ENCODE measurements at regions not wholly inside any gene's neighbourhood (a gene's known extent, or its start where the extent isn't known, plus 50 kb on each side); places are given as distances from the start of the nearest gene placed in this dataset.
"Not testable (repeated sequence)": the region's sequence is repeated elsewhere in the genome, so short reads cannot be mapped to it uniquely, and the experiment has no call there.

DNA sequence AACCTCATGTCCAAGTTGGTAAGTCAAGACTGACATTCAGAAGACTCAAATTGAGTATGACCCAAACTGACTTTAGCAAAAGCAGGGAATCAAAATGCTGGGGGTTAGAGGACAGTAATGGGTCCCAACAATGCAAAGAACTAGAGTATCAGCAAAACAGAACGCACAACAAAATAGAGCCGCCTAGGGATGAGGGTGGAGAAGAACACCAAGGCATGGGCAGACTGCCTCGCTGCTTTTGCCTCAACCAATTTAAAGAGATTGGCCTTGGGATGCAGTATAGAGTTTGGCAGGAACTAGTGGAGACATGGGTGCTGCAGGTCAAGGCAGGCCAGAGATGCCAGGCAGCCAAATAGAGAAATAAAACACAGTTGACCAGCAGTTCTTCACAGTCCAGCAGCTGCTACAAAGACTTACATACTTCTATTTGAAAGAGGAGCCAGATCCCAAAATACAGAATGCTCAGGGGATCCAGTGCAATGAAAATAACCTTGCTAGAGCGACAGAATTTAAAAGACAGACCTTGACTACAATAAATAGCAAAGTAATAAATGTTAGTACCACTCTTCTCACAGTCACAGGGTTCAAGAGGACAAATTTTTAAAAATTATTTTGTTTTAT, 83.9 kb upstream of the NIPBL start:
- ChIA-PET POLR2A (no interaction called here), CTCF (no interaction called here)
- no peaks in the 10 kb centered on the region for H3K4me1 ChIP-seq (ENCODE audit: control insufficient read depth in 1 of 2, extremely low read depth in 1 of 2, insufficient read depth in 2 of 2, low read length in 2 of 2)
- no peaks in the 10 kb centered on the region for H3K9me3 ChIP-seq
- DNase-seq (no peak), ATAC-seq (replicated peaks in 1 of 4) (no peak)
- Mint-ChIP-seq H3K4me3 (no peak overlapping the region), H3K36me3 (no peaks in the 10 kb centered on the region), H3K27ac (no peak overlapping the region), H3K4me1 (no peaks in the 10 kb centered on the region), H3K27me3 (peaks cover 5 to 9% of the 10 kb centered on the region in 2 donors), H3K9me3 (no peaks in the 10 kb centered on the region)
- no peaks in the 10 kb centered on the region for H3K36me3 ChIP-seq (ENCODE audit: control insufficient read depth in 2 of 2, extremely low read depth in 1 of 2, insufficient read depth in 1 of 2, low read length in 1 of 2)
- WGBS (ENCODE audit: insufficient coverage): 85% methylated on average over 3 of the region's 4 CpGs
- H3K27ac ChIP-seq (ENCODE audit: low read length): no peak overlapping the region
- H3K4me3 ChIP-seq (ENCODE audit: control insufficient read depth in 1 of 2, extremely low read depth in 1 of 2, low read length in 1 of 2): no peak overlapping the region
- H3K27me3 ChIP-seq (replicated peaks in 1 of 2; ENCODE audit: control insufficient read depth in 2 of 2, extremely low read depth in 1 of 2, insufficient read depth in 2 of 2, low read length in 1 of 2): no peaks in the 10 kb centered on the region

DNA sequence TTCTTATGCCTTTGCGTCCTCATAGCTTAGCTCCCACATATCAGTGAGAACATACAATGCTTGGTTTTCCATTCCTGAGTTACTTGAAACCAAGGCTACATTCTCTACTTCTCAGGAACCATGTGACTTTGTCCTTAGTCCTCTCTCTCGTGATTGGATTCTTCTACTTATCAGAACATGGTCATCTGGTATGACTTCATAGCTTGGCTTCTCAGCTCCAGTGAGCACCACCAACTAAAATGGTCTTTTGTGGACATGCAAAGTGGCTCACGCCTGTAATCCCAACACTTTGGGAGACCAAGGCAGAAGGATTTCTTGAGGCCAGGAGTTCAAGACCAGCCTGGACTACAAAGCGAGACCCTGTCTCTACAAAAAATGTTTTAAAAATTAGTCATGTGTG, 81.2 kb upstream of the NIPBL start:
- no peaks in the 10 kb centered on the region for H3K36me3 ChIP-seq (ENCODE audit: control insufficient read depth in 2 of 2, extremely low read depth in 1 of 2, insufficient read depth in 1 of 2, low read length in 1 of 2)
- no peaks in the 10 kb centered on the region for H3K4me1 Mint-ChIP-seq
- H3K4me3 Mint-ChIP-seq: no peak overlapping the region
- WGBS (ENCODE audit: insufficient coverage): 96% methylated on average over 3 of the region's 4 CpGs
- H3K9me3 ChIP-seq: no peaks in the 10 kb centered on the region
- H3K9me3 Mint-ChIP-seq: no peaks in the 10 kb centered on the region
- DNase-seq (no peak), ATAC-seq (replicated peaks in 1 of 4) (no peak)
- H3K27me3 ChIP-seq (replicated peaks in 1 of 2; ENCODE audit: control insufficient read depth in 2 of 2, extremely low read depth in 1 of 2, insufficient read depth in 2 of 2, low read length in 1 of 2): no peaks in the 10 kb centered on the region
- CTCF ChIA-PET: no interaction called here
- no peak overlapping the region for H3K27ac ChIP-seq (ENCODE audit: low read length)
- no peak overlapping the region for H3K4me3 ChIP-seq (ENCODE audit: control insufficient read depth in 1 of 2, extremely low read depth in 1 of 2, low read length in 1 of 2)
- POLR2A ChIA-PET: interaction anchor here in 1 of 2 donors (0.6 kb wide), 1 partner anchor 47 kb away, joined by 3 read pairs; no protein-coding TSS in a partner anchor
- H3K36me3 Mint-ChIP-seq: no peaks in the 10 kb centered on the region
- no peak overlapping the region for H3K27ac Mint-ChIP-seq
- H3K27me3 Mint-ChIP-seq: peaks cover 5 to 9% of the 10 kb centered on the region in 2 donors
- H3K4me1 ChIP-seq (ENCODE audit: control insufficient read depth in 1 of 2, extremely low read depth in 1 of 2, insufficient read depth in 2 of 2, low read length in 2 of 2): no peaks in the 10 kb centered on the region

DNA sequence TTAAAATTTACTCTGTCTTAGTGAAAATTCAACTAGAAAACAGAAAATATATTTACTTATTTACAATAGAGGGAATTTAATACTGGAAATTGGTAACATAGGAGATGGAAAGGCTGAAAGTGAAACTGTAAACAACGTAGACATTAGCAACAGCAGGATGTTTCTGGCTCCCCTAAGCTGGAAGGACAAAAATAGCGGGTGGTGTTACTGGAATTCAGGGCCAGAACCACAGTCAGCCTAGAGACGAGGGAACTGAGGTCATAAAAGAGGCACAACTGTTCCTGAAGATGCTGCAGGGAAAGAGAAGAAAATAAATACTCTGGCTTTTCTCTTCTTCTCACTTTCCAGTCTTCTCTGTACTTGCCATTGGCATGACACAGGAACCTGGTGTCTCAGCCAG, 80.4 kb upstream of the NIPBL start:
- H3K27me3 Mint-ChIP-seq: peaks cover 2 to 9% of the 10 kb centered on the region in 2 donors
- DNase-seq (no peak), ATAC-seq (replicated peaks in 1 of 4) (no peak)
- Histone ChIP-seq H3K9me3 (no peaks in the 10 kb centered on the region), H3K4me1 (ENCODE audit: control insufficient read depth in 1 of 2, extremely low read depth in 1 of 2, insufficient read depth in 2 of 2, low read length in 2 of 2) (no peaks in the 10 kb centered on the region), H3K27me3 (replicated peaks in 1 of 2; ENCODE audit: control insufficient read depth in 2 of 2, extremely low read depth in 1 of 2, insufficient read depth in 2 of 2, low read length in 1 of 2) (no peaks in the 10 kb centered on the region), H3K36me3 (ENCODE audit: control insufficient read depth in 2 of 2, extremely low read depth in 1 of 2, insufficient read depth in 1 of 2, low read length in 1 of 2) (no peaks in the 10 kb centered on the region), H3K27ac (ENCODE audit: low read length) (no peak overlapping the region), H3K4me3 (ENCODE audit: control insufficient read depth in 1 of 2, extremely low read depth in 1 of 2, low read length in 1 of 2) (no peak overlapping the region)
- H3K4me1 Mint-ChIP-seq: no peaks in the 10 kb centered on the region
- no peak overlapping the region for H3K27ac Mint-ChIP-seq
- H3K9me3 Mint-ChIP-seq: no peaks in the 10 kb centered on the region
- ChIA-PET CTCF (no interaction called here), POLR2A (no interaction called here)
- no peak overlapping the region for H3K4me3 Mint-ChIP-seq
- WGBS (ENCODE audit: insufficient coverage): 38% methylated on average over 1 of the region's 3 CpGs
- no peaks in the 10 kb centered on the region for H3K36me3 Mint-ChIP-seq

DNA sequence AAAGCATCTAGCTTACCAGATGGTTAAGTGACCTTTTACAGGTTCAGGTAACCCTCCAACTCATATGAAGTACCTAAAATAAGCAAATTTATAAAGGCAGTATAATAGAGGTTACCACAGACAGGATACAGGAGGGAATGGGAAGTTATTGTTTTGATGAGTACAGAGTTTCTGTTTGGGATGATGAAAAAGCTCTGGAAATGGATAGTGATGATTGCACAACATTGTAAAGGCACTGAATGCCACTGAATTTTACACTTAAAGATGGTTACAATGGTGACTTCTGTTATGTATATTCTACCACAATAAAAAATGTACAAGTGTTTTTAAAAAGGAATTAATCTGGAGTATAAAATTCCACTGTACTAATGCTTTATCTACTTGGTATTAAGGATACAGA, 75.0 kb upstream of the NIPBL start:
- no peaks in the 10 kb centered on the region for H3K36me3 Mint-ChIP-seq
- POLR2A ChIA-PET: no interaction called here
- no peak overlapping the region for H3K27ac ChIP-seq (ENCODE audit: low read length)

DNA sequence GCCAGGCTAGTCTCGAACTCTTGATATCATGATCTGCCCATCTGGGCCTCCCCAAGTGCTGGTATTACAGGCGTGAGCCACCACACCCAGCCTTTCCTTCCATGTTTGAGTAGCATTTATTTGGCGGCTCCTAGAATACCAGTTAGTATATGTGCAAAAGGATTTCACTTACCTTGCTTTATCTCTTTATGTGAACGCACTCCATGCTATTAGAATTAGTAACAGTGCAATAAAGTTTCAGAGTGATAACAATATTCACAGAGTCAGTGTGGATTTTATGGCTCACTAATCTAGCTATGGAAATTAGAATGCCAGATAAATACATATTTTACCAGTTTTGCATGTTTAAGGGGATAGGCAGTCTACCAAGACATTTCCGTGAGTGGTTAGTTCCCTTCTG, 74.4 kb upstream of the NIPBL start:
- Mint-ChIP-seq H3K4me1 (no peaks in the 10 kb centered on the region), H3K36me3 (no peaks in the 10 kb centered on the region), H3K9me3 (no peaks in the 10 kb centered on the region), H3K4me3 (no peak overlapping the region), H3K27me3 (peaks cover 0 to 7% of the 10 kb centered on the region in 2 donors), H3K27ac (no peak overlapping the region)
- ATAC-seq (replicated peaks in 1 of 4) (no peak), DNase-seq (no peak)
- Histone ChIP-seq H3K27ac (ENCODE audit: low read length) (no peak overlapping the region), H3K4me1 (ENCODE audit: control insufficient read depth in 1 of 2, extremely low read depth in 1 of 2, insufficient read depth in 2 of 2, low read length in 2 of 2) (no peaks in the 10 kb centered on the region), H3K36me3 (ENCODE audit: control insufficient read depth in 2 of 2, extremely low read depth in 1 of 2, insufficient read depth in 1 of 2, low read length in 1 of 2) (no peaks in the 10 kb centered on the region), H3K27me3 (replicated peaks in 1 of 2; ENCODE audit: control insufficient read depth in 2 of 2, extremely low read depth in 1 of 2, insufficient read depth in 2 of 2, low read length in 1 of 2) (peaks cover 0 to 10% of the 10 kb centered on the region in 2 experiments), H3K9me3 (no peaks in the 10 kb centered on the region), H3K4me3 (ENCODE audit: control insufficient read depth in 1 of 2, extremely low read depth in 1 of 2, low read length in 1 of 2) (no peak overlapping the region)
- WGBS (ENCODE audit: insufficient coverage): no CpG with 5 or more reads among the region's 5 CpGs
- CTCF ChIA-PET: no interaction called here
- POLR2A ChIA-PET: no interaction called here

More for the DNA sequence above, 75.0 kb upstream of the NIPBL start:
- Mint-ChIP-seq H3K4me1 (no peaks in the 10 kb centered on the region), H3K9me3 (no peaks in the 10 kb centered on the region), H3K4me3 (no peak overlapping the region), H3K27ac (no peak overlapping the region), H3K27me3 (peaks cover 0 to 6% of the 10 kb centered on the region in 2 donors)
- Histone ChIP-seq H3K4me3 (ENCODE audit: control insufficient read depth in 1 of 2, extremely low read depth in 1 of 2, low read length in 1 of 2) (no peak overlapping the region), H3K36me3 (ENCODE audit: control insufficient read depth in 2 of 2, extremely low read depth in 1 of 2, insufficient read depth in 1 of 2, low read length in 1 of 2) (no peaks in the 10 kb centered on the region), H3K4me1 (ENCODE audit: control insufficient read depth in 1 of 2, extremely low read depth in 1 of 2, insufficient read depth in 2 of 2, low read length in 2 of 2) (no peaks in the 10 kb centered on the region), H3K27me3 (replicated peaks in 1 of 2; ENCODE audit: control insufficient read depth in 2 of 2, extremely low read depth in 1 of 2, insufficient read depth in 2 of 2, low read length in 1 of 2) (peaks cover 0 to 10% of the 10 kb centered on the region in 2 experiments), H3K9me3 (no peaks in the 10 kb centered on the region)
- no peak for DNase-seq
- no peak for ATAC-seq (replicated peaks in 1 of 4)
- CTCF ChIA-PET: no interaction called here

DNA sequence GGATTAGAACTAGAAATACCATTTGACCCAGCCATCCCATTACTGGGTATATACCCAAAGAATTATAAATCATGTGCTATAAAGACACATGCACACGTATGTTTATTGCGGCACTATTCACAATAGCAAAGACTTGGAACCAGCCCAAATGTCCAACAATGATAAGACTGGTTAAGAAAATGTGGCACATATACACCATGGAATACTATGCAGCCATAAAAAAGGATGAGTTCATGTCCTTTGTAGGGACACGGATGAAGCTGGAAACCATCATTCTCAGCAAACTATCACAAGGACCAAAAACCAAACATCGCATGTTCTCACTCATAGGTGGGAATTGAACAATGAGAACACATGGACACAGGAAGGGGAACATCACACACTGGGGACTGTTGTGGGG, 63.3 kb upstream of the NIPBL start:
- POLR2A ChIA-PET: not testable (repeated sequence)

DNA sequence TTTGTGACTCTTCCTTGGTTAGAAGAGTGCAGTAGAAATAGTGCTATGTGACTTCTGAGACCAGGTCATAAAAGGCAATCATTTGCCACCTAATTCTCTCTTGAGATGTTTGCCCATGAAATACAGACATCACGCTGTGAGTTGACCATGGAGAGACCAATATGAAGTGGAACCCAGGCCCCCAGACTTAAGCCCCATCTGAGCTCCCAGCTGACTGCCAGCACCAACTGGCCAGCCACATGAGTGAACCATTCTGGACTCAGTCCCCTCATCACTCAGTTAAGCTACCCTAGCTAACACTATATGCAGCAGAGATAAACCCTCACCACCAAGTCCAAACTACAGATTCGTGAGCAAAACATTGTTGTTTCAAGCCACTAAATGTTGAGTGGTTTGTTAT, 60.7 kb upstream of the NIPBL start:
- POLR2A ChIA-PET: no interaction called here
- Mint-ChIP-seq H3K4me1 (no peaks in the 10 kb centered on the region), H3K4me3 (no peak overlapping the region), H3K27me3 (peaks cover 4% of the 10 kb centered on the region in 2 donors), H3K9me3 (no peaks in the 10 kb centered on the region), H3K27ac (no peak overlapping the region), H3K36me3 (no peaks in the 10 kb centered on the region)
- Histone ChIP-seq H3K27ac (ENCODE audit: low read length) (no peak overlapping the region), H3K36me3 (ENCODE audit: control insufficient read depth in 2 of 2, extremely low read depth in 1 of 2, insufficient read depth in 1 of 2, low read length in 1 of 2) (no peaks in the 10 kb centered on the region), H3K9me3 (no peaks in the 10 kb centered on the region), H3K4me3 (ENCODE audit: control insufficient read depth in 1 of 2, extremely low read depth in 1 of 2, low read length in 1 of 2) (no peak overlapping the region), H3K4me1 (ENCODE audit: control insufficient read depth in 1 of 2, extremely low read depth in 1 of 2, insufficient read depth in 2 of 2, low read length in 2 of 2) (no peaks in the 10 kb centered on the region), H3K27me3 (replicated peaks in 1 of 2; ENCODE audit: control insufficient read depth in 2 of 2, extremely low read depth in 1 of 2, insufficient read depth in 2 of 2, low read length in 1 of 2) (no peaks in the 10 kb centered on the region)
- no peak for ATAC-seq (replicated peaks in 1 of 4)
- CTCF ChIA-PET: no interaction called here
- 83% methylated on average over 1 of the region's 2 CpGs for WGBS (ENCODE audit: insufficient coverage)
- no peak for DNase-seq

More for the DNA sequence above, 63.3 kb upstream of the NIPBL start:
- DNase-seq; H3K4me3 ChIP-seq (ENCODE audit: control insufficient read depth in 1 of 2, extremely low read depth in 1 of 2, low read length in 1 of 2); H3K9me3 ChIP-seq; H3K27me3 ChIP-seq (replicated peaks in 1 of 2; ENCODE audit: control insufficient read depth in 2 of 2, extremely low read depth in 1 of 2, insufficient read depth in 2 of 2, low read length in 1 of 2); H3K36me3 ChIP-seq (ENCODE audit: control insufficient read depth in 2 of 2, extremely low read depth in 1 of 2, insufficient read depth in 1 of 2, low read length in 1 of 2); H3K4me1 Mint-ChIP-seq; ATAC-seq (replicated peaks in 1 of 4); H3K27ac Mint-ChIP-seq; H3K9me3 Mint-ChIP-seq; H3K4me3 Mint-ChIP-seq; CTCF ChIA-PET; H3K4me1 ChIP-seq (ENCODE audit: control insufficient read depth in 1 of 2, extremely low read depth in 1 of 2, insufficient read depth in 2 of 2, low read length in 2 of 2); H3K27ac ChIP-seq (ENCODE audit: low read length); H3K36me3 Mint-ChIP-seq: not testable (repeated sequence)
- H3K27me3 Mint-ChIP-seq: peaks cover 5 to 14% of the 10 kb centered on the region in 2 donors
- WGBS (ENCODE audit: insufficient coverage): no CpG with 5 or more reads among the region's 4 CpGs

All from T-cell (primary cell).